ENCODE measurements at regions not wholly inside any gene's neighbourhood (a gene's known extent, or its start where the extent isn't known, plus 50 kb on each side); places are given as distances from the start of the nearest gene placed in this dataset.

GRCh38 chr5:165837286-165837685 lies 2331.9 kb downstream of the MAT2B start:
- TF ChIP-seq, protein P1, sequence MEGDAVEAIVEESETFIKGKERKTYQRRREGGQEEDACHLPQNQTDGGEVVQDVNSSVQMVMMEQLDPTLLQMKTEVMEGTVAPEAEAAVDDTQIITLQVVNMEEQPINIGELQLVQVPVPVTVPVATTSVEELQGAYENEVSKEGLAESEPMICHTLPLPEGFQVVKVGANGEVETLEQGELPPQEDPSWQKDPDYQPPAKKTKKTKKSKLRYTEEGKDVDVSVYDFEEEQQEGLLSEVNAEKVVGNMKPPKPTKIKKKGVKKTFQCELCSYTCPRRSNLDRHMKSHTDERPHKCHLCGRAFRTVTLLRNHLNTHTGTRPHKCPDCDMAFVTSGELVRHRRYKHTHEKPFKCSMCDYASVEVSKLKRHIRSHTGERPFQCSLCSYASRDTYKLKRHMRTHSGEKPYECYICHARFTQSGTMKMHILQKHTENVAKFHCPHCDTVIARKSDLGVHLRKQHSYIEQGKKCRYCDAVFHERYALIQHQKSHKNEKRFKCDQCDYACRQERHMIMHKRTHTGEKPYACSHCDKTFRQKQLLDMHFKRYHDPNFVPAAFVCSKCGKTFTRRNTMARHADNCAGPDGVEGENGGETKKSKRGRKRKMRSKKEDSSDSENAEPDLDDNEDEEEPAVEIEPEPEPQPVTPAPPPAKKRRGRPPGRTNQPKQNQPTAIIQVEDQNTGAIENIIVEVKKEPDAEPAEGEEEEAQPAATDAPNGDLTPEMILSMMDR (IDR thresholded peaks at IDR 0.05; ENCODE audit: insufficient read depth, low read length, poor library complexity, severe bottlenecking), result no peak
- TF ChIP-seq EZH2phosphoT487 (conservative IDR thresholded peaks at IDR 0.05; ENCODE audit: low read length), result no peak

Data from SU-DHL-6 (cell line).